Left forelimb (tissue), 1 donor: ENCODE measurements at regions not wholly inside any gene's neighbourhood (a gene's known extent, or its start where the extent isn't known, plus 50 kb on each side); places are given as distances from the start of the nearest gene placed in this dataset.

ENCODE experiments used
- DNase-seq: peaks from one replicate; pipeline ENCODE4 v3.0.0-alpha.2; 2018; ENCODE audit warnings: low spot score

DNA sequence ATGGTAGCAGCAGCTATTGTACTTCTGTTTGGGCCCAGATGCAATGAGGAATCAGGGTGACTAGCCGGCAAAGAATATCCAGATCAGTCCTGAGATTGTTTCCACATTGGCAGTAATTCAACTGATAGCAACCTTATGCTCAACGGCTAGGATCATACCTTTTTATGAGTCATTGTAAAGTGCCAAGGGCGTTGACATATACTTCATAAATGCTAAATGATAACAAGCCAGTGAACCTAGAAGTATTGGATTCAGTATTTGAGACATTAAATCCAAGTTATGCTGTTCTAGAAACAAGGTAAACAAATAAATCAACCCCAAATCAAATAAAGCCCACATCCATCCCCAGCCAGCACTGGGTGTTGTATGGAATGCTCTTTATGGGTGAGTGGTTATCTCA, 207.1 kb upstream of the ZFHX3 start:
- no peak for DNase-seq

DNA sequence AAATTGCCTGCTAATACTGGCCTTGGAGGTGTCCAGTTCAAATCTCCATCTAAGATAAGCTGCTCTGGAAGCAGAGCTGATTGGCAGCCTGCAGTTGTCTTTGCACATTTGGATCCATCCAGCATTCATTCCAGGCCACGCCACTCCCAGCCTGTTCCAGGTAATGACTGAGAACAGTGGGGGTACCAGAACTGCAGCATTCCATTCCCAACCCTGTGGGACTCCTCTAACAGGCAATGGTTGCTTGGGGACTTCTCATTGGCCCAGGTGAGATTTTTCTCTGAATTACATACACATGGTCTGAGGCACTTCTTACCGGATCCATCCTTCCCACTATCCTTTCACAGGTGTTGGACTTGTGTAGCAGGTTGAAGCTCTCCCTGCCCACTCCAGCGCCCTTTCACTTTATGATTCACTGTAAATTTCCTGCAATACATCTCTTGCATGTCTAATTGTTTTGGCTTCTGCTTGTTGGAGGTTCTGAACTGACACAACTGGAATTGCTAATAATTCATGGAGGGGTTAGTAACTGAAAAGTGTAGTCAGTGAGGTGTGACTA, 206.1 kb upstream of the ZFHX3 start:
- no peak for DNase-seq

DNA sequence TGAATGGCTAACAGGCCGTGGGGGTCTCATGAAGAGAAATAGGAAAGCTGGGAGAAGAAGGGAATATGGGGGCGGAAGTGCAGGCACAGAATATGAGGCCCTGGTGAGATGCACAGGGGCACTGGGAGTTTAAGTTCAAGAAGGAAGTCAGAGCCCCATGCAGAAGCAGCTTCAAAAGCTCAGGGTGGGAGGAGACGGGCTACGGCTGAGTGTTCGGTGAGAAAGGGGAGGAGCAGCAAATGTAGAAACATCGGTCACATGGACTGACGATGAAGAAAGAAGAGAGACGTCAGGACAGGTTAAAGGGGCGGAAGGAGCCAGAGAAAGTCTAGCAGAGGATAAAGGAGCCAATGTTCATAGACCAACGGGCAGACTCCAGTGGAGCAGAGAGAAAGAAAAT, 204.5 kb upstream of the ZFHX3 start:
- no peak for DNase-seq

DNA sequence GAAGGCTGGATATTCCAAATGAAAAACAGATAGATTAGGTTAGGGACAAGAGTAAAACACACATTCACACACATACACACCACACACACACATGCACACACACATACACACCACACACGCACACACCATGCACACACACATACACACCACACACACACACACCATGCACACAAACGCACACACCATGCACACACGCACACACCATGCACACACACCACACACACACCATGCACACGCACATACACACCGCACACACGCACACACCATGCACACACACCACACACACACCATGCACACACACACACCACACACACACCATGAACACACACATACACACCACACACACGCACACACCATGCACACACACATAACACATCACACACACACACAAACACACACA, 203.7 kb upstream of the ZFHX3 start:
- no peak for DNase-seq

DNA sequence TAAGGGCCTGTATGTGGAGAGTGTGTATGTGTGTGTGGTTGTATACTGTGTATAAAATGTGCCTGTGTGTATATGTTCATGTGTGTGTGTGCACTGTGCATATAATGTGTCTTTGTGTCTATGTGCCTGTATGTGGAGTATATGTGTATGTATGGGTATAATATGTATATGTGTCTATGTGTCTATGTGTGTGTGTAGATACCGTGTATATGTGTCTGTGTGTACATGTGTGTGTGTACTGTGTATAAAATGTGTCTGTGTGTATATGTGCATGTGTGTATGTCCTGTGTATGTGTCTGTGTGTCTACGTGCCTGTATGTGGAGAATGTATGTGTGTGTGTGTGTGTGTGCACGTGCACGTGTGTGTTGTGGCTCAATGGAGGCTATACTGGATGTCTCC, 200.4 kb upstream of the ZFHX3 start:
- DNase-seq = no peak

DNA sequence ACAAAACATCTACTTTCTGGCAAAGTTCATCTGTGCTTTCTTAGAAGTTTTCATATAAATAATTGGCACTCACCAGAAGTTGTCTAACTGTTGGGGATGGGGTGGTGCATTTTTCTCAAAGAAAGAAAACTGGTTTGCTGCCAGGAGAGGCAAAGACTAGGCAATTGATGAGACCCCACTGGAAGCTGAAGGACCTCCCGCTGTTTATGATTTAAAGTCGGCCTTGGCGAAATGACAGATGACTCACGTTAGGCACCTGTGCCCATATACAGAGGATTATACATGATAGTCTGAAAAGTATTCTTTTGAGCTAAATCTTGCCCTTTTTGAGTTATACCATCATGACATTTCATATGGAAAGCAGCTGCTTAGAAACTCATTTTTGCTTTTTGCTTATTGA, 193.0 kb upstream of the ZFHX3 start:
- no peak for DNase-seq

DNA sequence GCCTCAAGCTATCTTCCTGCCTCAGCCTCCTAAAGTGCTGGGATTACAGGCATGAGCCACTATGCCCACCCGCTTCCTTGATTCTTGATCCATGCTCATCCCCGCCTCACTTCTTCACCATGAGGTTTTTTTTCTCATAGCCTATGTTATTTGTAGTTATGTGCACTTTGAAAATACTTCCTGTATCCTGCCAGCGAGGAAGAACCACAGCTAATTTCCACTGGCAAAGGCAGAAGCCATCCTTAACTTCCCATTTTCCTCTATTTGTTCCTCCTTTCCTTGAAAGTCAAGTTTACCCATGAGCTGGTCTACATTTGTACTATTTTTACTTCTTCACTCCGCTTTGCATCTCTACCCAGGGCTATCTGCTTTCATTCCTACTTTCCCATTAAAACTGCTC, 189.7 kb upstream of the ZFHX3 start:
- DNase-seq = no peak

DNA sequence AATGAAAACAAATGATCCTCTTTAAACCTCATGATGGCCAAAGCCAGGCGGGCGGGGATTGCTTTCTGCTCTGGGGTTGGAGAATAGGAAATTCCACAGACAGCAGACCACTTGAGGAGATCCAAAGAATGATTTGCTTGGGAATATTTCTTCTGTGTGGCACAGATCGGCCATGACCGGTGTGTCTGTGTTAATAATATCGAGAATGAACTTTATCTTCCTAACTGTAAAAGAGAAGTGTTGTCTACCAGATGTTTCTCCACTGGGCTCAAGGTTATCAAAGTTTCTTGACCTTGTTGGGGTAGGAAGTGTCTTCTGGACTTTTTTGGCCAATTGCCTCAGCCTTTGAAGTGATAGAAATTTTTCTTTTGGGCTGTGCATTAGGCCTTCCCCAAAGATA, 186.6 kb upstream of the ZFHX3 start:
- no peak for DNase-seq

DNA sequence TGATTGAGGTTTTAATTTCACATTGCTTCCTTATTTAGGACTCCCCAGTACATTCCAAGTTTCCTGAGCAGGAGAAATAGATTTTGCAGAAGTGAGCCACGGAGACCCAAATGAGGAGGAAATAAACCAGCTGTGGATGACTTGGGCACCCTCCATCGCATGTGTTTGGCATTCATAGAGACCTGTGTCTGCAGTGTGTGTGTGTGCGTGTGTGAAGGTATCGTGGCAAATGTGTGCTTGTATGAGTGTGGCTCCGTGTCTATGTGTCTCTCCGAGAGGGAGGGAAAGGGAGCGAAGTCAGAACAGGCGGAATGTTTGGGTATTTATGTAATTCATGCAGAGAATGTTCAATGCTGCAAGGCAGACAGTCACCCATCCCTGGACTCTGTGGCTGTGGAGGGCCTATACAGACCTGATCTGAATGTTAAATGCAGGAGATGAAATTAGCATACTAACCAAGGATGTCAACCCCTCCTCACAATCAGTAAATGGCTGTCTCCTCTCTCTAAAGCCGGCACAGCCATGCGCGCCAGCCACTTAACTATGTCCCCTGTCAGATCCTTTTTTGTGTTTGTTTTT, 186.0 kb upstream of the ZFHX3 start:
- DNase-seq = no peak

DNA sequence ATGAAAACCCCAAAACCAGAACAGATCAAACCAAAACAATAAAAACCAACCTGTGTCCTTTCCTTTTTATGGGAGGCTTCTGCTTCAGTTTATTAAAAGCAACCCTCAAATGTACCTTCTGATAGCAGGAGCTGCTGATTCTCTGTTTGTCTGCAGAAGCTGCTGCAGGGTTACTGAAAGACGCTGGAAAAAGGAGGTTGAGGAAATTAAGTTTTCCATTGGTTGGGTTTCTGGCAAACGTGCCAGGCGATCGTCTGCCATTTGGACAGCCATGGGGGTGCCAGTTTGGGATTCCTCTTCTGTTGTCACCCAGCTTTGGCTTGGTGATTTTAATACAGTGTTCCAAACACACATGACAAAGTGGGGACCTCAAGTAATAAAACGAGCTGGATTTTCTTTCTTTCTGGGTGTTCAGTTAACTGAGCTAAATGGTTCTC, 185.4 kb upstream of the ZFHX3 start:
- DNase-seq = no peak

DNA sequence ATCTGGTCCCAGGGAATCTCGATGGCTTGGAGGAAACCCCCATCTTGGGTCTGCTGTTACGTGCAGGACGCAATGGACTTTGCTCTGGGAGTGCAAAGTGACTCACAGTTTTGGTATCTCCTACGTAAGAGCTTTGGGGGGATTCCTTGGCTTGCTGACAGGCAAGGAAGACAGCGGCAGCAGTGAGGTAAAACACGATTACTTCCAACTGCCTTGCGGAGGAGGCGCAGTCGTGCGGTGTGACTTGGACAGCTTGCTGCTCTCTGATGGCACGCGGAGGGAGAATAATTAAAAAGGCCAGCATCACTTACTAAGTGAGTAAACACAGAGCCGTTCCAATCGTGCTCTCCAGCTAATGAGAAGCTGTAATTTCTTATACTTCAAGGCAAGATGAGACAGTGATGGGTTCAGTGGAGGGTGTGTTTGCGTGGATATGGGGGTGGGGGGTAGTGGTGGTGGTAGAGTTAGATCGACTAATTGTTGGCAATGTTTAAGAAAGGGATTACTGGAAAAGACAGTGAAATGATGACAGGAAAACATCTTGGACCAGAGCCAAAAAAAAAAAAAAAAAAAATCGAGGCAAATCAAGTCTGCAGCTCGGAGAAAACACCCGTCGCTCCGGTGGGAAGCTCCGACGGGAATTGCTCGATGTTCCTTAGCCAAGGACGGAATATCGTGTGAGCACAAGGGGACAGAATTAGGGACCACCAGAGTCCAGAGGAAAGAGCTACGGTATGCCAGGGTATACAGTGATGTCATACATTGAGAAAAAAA, 184.8 kb upstream of the ZFHX3 start:
- no peak for DNase-seq

DNA sequence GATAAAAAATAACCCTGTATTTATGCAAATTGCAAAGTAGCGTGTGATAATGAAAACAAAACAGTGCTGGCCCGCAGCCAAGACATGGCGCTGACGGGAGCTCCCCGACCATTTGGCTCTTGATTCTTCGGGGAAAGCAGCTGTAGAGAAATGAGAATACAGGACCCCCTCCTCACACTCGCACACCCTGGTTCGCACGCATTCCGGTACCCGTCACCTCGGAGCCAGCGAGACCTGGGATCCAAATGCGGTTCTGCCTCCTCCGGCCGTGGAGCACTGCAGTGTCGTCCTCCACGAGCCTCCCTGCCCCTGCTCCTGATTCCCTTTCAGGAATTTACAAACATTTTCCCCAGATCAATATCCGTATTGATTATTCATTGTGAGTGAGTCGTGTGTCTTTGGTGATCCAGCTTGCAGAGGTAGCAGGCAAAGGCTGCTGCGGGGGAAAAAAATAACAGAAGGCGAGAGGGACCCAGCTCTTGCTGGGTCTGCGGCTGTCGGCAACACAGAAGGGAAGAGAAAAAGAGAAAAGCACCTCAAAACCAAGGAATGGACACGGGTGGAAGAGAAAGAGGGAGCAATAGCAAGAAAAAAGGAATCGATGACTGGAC, 184.1 kb upstream of the ZFHX3 start:
- no peak for DNase-seq

DNA sequence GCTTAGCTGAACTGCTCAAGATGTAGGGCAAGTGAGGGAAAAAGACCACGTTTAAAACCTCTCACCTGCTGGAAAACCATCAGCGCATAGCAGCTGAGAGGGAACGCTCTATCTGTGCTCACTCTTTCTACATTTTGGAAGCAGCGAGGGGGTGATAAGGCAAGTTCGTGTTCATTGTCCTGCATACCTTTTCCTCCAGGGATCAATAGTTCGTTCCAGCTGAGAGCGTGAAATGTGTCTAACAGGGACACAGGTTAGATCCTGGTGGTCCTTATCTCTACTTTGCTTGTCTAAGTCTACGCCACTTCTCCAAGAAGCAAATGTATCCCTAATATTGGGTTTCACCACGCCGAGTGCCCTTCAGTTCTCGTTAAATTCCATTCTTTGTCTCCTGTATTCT, 183.5 kb upstream of the ZFHX3 start:
- no peak for DNase-seq

DNA sequence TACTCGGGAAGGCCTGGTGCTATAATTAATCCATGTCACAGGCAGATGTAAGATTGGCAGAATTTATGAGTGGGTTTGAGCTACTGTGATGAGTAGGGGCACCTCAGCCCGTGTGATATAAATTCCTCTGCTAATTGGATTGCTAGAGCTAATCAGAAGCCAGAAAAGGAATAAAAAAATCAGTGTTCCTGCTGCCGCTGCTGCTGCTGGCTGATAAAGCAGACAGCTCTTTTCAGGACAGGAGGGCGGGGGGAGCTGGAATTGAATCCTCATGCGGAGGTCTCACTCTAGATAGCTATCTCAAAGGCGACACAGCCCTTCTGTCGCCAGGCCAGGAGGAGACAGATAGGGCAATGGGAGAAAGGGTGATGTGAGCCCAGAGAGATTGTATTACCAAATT, 182.7 kb upstream of the ZFHX3 start:
- DNase-seq = no peak

DNA sequence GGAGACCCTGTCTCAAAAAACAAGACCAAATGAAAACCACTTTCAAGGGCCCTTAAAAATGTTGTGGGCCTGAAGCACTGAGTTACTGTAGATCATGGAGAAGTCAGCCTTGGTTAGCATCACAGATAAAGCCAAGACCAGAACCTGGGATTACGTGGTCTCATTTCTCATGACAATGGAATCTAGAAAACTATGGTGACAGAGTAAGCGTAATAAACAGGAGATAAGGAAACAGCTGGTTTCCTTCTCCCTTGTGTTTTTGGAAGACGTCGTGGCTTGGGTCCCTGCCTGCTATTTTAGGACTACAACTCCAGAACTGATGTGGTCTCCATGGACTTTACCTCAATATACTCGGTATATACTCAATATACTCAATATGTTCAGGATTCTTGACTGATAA, 180.7 kb upstream of the ZFHX3 start:
- no peak for DNase-seq

DNA sequence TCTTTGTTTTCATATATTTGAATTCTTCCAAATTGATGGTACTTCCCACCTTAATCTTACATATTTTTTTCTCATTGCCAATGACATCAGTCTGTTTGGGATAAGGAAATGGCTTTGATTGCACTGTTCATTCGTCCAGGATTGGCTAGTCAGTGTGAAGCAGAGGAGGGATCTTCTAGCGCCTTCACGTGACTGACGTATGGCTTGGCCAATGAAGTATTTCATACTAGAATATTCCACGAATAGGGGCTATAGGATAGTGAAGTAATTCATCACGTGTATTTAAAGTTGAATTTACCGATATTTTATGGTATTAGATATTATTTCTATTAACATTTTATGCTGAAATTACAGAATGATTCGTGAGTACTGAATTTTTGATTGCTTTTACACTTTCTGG, 178.7 kb upstream of the ZFHX3 start:
- DNase-seq = no peak

DNA sequence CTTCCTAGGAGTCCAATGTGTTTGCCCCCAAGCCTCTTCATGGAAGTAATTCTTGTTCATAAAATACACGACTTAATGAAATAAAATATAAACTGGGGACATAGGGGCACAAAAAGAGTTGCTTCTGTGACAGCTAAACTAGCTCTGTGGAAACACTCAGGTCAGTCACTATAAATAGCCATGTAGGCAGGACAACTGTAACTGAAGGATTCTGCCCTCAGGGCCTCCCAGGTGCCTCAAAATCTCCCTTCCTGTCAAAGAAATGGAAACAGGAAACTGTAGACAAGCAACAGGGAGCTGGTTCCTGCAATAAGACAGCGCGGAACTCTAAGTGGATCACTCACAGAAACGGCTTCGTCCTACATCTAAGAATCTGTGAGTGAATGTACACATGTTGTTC, 178.1 kb upstream of the ZFHX3 start:
- DNase-seq = no peak

DNA sequence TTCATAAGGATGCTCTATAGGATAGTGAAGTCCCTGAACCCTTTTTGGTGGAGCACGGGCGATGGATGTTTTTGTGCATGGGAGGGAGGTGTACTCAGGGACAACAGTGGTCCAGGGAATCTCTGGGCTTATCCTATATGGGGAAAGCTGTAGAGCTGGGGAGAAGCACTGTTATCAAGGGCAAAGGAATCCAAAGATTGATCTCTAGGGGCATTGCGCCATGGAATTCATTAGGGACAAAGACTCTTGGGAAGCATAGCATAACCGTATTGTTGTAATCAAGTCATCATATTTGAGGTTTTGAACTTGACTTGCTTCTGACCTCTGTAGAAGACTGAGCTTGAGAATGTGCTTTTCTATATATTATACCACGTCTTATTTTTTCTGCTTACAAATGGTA, 172.9 kb upstream of the ZFHX3 start:
- DNase-seq = no peak

DNA sequence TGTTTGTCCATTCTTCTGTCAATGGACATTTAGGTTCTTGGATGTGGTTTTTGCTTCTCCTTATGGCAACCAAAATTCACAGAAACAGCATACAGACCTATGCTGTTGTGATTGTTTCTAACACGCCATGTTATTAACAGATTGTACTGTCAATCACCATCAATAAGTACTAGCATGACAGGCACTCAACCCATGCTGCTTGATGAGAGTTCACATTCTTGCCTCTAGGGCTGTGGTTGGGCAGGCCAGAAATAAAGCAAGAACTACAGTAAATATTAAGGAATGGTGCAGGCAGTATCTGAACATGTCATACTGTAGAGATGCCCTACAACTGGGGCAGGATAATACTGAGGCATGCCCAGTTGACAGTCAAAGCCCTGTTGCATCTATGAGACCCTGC, 171.2 kb upstream of the ZFHX3 start:
- DNase-seq = no peak

DNA sequence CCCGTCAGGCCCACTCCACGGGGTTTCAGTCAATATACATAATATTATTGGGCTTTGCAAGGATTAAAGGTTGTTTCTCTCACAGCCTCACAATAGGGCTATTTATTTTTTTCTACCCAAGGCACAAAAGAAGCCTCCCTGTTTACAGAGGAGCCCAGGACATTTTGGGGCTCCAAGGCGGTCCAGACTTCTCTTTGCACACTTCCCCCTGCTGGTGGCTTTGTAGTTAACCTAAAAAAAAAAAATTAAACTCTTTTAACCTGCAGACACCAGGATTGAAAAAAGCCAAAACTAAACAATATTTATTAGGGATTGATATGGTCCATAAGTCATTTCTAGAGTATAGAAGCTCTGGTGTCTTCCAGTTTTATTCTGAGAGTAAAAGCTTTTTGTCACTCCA, 169.7 kb upstream of the ZFHX3 start:
- DNase-seq = no peak

DNA sequence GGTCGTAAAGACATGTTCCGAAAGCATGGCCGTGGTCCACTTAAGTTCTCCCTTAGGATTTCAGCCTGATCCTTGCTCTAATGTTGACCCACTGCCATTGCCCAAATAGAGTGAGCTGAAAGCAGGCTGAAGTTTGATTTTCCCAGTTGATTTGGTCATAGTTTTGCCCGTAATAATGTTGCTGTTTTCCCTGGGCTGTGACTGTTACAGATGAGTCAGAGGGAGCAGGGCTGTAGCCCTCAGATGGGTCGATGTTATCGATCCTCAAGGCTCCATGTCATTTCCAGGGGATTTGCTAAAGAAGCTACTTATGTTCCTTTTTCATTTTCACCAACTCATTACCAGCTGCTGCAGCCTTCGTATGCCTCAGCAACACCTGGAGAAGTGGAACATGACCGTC, 169.0 kb upstream of the ZFHX3 start:
- no peak for DNase-seq

DNA sequence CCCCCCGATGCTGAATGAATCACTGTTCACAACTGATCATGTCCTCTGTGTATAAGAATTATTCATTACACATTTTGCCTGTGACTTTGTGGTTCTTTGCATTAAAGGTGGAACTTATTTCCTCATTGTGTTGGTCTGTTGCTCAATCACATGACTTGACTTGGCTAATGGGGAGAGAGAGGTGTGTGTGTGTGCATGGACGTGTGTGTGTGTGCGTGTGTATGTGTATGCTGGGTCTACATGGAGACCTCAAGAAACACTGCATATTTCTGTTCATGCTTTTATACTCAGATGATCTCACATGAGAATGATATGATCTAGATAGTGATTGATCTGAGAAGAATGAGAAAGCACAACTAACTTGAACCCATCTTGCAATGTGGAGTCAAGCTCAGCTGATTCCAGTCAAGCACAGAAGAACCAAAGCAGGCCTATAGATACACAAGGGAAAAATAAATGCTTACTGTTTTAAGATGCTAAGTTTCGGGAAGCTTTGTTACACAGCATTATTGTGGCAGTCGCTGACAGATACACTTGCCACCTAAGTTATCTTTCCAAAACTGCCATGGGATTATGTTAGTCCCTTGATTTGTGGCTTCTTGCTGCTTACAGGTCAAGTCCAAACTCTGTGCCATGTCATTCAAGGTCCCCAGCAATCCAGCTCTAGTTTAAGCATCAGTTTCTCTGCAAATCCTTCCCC, 167.9 kb upstream of the ZFHX3 start:
- no peak for DNase-seq
